Mesenchymal stem cell (in vitro differentiated cells and primary cell): ENCODE measurements at regions not wholly inside any gene's neighbourhood (a gene's known extent, or its start where the extent isn't known, plus 50 kb on each side); places are given as distances from the start of the nearest gene placed in this dataset.

ENCODE experiments used
- DNase-seq: peaks from one replicate; pipeline ENCODE4 v3.0.0-alpha.2; 2013
- H2AFZ ChIP-seq: one replicate; pipeline ENCODE4 v1.6.1; 2013; ENCODE audit warnings: low read depth, mild to moderate bottlenecking, control low read depth, inconsistent platforms, low read length, moderate library complexity
- H2AK5ac ChIP-seq: 2 replicates; pipeline ENCODE4 v1.6.1; 2013; ENCODE audit warnings: low read length, moderate library complexity, mild to moderate bottlenecking, inconsistent platforms; ENCODE audit not compliant: severe bottlenecking
- H2BK120ac ChIP-seq: one replicate; pipeline ENCODE4 v1.6.1; 2013; ENCODE audit warnings: low read depth, mild to moderate bottlenecking, inconsistent platforms, low read length, moderate library complexity
- H2BK12ac ChIP-seq, 2 experiments: one replicate each; pipeline ENCODE4 v1.6.1; 2013; ENCODE audit warnings: inconsistent platforms in 2 of 2, low read length in 2 of 2, mild to moderate bottlenecking in 2 of 2, moderate library complexity in 2 of 2, control low read depth in 1 of 2
- H2BK15ac ChIP-seq: one replicate; pipeline ENCODE4 v1.6.1; 2013; ENCODE audit warnings: mild to moderate bottlenecking, low read depth, inconsistent platforms; ENCODE audit not compliant: poor library complexity, severe bottlenecking
- H2BK5ac ChIP-seq: 2 replicates; pipeline ENCODE4 v1.6.1; 2013; ENCODE audit warnings: low read depth, mild to moderate bottlenecking, low read length, control low read depth, inconsistent platforms; ENCODE audit not compliant: poor library complexity, severe bottlenecking
- H3K14ac ChIP-seq, 2 experiments: one replicate each; pipeline ENCODE4 v1.6.1; 2013; ENCODE audit warnings: inconsistent platforms in 2 of 2, low read length in 2 of 2, control low read depth in 1 of 2, mild to moderate bottlenecking in 1 of 2, moderate library complexity in 1 of 2
- H3K18ac ChIP-seq, 2 experiments: one replicate each; pipeline ENCODE4 v1.6.1; 2013; ENCODE audit warnings: inconsistent platforms in 2 of 2, low read length in 2 of 2, control low read depth in 1 of 2, low read depth in 1 of 2, mild to moderate bottlenecking in 1 of 2
- H3K23ac ChIP-seq, 2 experiments: one replicate each; pipeline ENCODE4 v1.6.1; 2013; ENCODE audit warnings: inconsistent platforms in 2 of 2, low read length in 2 of 2, mild to moderate bottlenecking in 2 of 2, moderate library complexity in 2 of 2, control low read depth in 1 of 2
- H3K27ac ChIP-seq: 2 replicates; pipeline ENCODE4 v1.5.1; 2013; ENCODE audit warnings: mild to moderate bottlenecking, moderate library complexity, low read length, control low read depth, inconsistent platforms; ENCODE audit not compliant: poor library complexity, severe bottlenecking
- H3K27me3 ChIP-seq, 2 experiments: 2 replicates each; pipeline versions ENCODE4 v1.6.1 to v1.7.0; 2013; ENCODE audit warnings: low read length in 2 of 2, mild to moderate bottlenecking in 2 of 2, moderate library complexity in 2 of 2, control low read depth in 1 of 2, inconsistent platforms in 1 of 2; ENCODE audit not compliant: control insufficient read depth in 1 of 2, insufficient read depth in 1 of 2
- H3K36me3 ChIP-seq, 2 experiments: 2 replicates each; pipeline versions ENCODE4 v1.6.1 to v1.7.0; 2013; ENCODE audit warnings: low read length in 2 of 2, control low read depth in 1 of 2, inconsistent platforms in 1 of 2, low read depth in 1 of 2, mild to moderate bottlenecking in 1 of 2; ENCODE audit not compliant: insufficient read depth in 2 of 2, control insufficient read depth in 1 of 2
- H3K4ac ChIP-seq, 2 experiments: one replicate each; pipeline ENCODE4 v1.6.1; 2013; ENCODE audit warnings: inconsistent platforms in 2 of 2, low read length in 2 of 2, mild to moderate bottlenecking in 2 of 2, moderate library complexity in 2 of 2, control low read depth in 1 of 2, low read depth in 1 of 2
- H3K4me1 ChIP-seq: 2 replicates; pipeline ENCODE4 v1.6.1; 2013; ENCODE audit warnings: low read depth, low read length, control low read depth; ENCODE audit not compliant: control insufficient read depth, insufficient read depth
- H3K4me2 ChIP-seq: 2 replicates; pipeline ENCODE4 v1.6.1; 2013; ENCODE audit warnings: low read length, mild to moderate bottlenecking, inconsistent platforms; ENCODE audit not compliant: poor library complexity, severe bottlenecking
- H3K4me3 ChIP-seq, 2 experiments: 2 replicates each; pipeline versions ENCODE4 v1.5.1 to v1.7.0; 2013; ENCODE audit warnings: low read length in 2 of 2, mild to moderate bottlenecking in 2 of 2, control low read depth in 1 of 2, low read depth in 1 of 2; ENCODE audit not compliant: insufficient read depth in 1 of 2
- H3K79me1 ChIP-seq: replicated peaks from 2 replicates; pipeline ENCODE4 v1.6.1; 2013; ENCODE audit warnings: mild to moderate bottlenecking, control low read depth, low read length, inconsistent platforms; ENCODE audit not compliant: poor library complexity, severe bottlenecking
- H3K9ac ChIP-seq: 2 replicates; pipeline ENCODE4 v1.7.0; 2013; ENCODE audit warnings: mild to moderate bottlenecking, low read length, moderate library complexity
- H3K9me3 ChIP-seq: 2 replicates; pipeline ENCODE4 v1.7.0; 2013; ENCODE audit warnings: mild to moderate bottlenecking, low read length; ENCODE audit not compliant: control insufficient read depth
- H4K8ac ChIP-seq: one replicate; pipeline ENCODE4 v1.6.1; 2013; ENCODE audit warnings: inconsistent platforms, mild to moderate bottlenecking, low read length, moderate library complexity
- H4K91ac ChIP-seq: one replicate; pipeline ENCODE4 v1.6.1; 2013; ENCODE audit warnings: mild to moderate bottlenecking, low read length, inconsistent platforms
- WGBS: methylation state at CpG from one replicate; pipeline ENCODE4 v1.1.7; 2013; ENCODE audit warnings: mixed read lengths; 5-methylcytosine and 5-hydroxymethylcytosine counted together

GRCh38 chr10:20633714-20634113, 263.4 kb downstream of the NEBL start:
- H2BK12ac ChIP-seq, result no peak overlapping the region
- H3K4me2 ChIP-seq, result no peak overlapping the region
- H3K36me3 ChIP-seq, result no peaks in the 10 kb centered on the region
- H3K9me3 ChIP-seq, result peaks cover 7% of the 10 kb centered on the region
- DNase-seq, result no peak
- H2BK120ac ChIP-seq, result no peak overlapping the region
- H3K9ac ChIP-seq, result no peak overlapping the region
- H3K18ac ChIP-seq, result no peak overlapping the region
- no peak overlapping the region for H3K14ac ChIP-seq
- H3K23ac ChIP-seq, result no peak overlapping the region
- no peak overlapping the region for H4K8ac ChIP-seq
- H3K4ac ChIP-seq, result no peak overlapping the region
- no peaks in the 10 kb centered on the region for H3K79me1 ChIP-seq
- no peak overlapping the region for H2AK5ac ChIP-seq
- no peaks in the 10 kb centered on the region for H3K27me3 ChIP-seq
- no peak overlapping the region for H3K27ac ChIP-seq
- no peak overlapping the region for H2BK15ac ChIP-seq
- H3K4me3 ChIP-seq, result no peak overlapping the region
- no peak overlapping the region for H2AFZ ChIP-seq
- H4K91ac ChIP-seq, result no peak overlapping the region
- H2BK5ac ChIP-seq, result no peak overlapping the region
- WGBS, result 80% methylated on average over 2 of the region's 4 CpGs
- H3K4me1 ChIP-seq, result no peaks in the 10 kb centered on the region

- no peaks in the 10 kb centered on the region for H3K36me3 ChIP-seq
- no peak overlapping the region for H3K9ac ChIP-seq
- WGBS, result 81% methylated on average over 1 of the region's 2 CpGs
Measured at GRCh38 chr10:20632696-20633095, 264.4 kb downstream of the NEBL start.

GRCh38 chr10:20631229-20631628, 265.9 kb downstream of the NEBL start:
- no peaks in the 10 kb centered on the region for H3K27me3 ChIP-seq
- no peak overlapping the region for H3K23ac ChIP-seq
- H2BK15ac ChIP-seq, result no peak overlapping the region
- no peak overlapping the region for H3K27ac ChIP-seq
- H3K18ac ChIP-seq, result no peak overlapping the region
- H2BK120ac ChIP-seq, result no peak overlapping the region
- H3K79me1 ChIP-seq, result no peaks in the 10 kb centered on the region
- H3K14ac ChIP-seq, result no peak overlapping the region
- no peak for DNase-seq
- no peak overlapping the region for H2BK12ac ChIP-seq
- no peaks in the 10 kb centered on the region for H3K4me1 ChIP-seq
- no peaks in the 10 kb centered on the region for H3K36me3 ChIP-seq
- H2BK5ac ChIP-seq, result no peak overlapping the region
- H3K9ac ChIP-seq, result no peak overlapping the region
- no peak overlapping the region for H3K4me2 ChIP-seq
- H2AFZ ChIP-seq, result no peak overlapping the region
- WGBS, result 89% methylated on average over 1 of the region's 1 CpG
- no peak overlapping the region for H4K91ac ChIP-seq
- H2AK5ac ChIP-seq, result no peak overlapping the region
- no peak overlapping the region for H3K4ac ChIP-seq
- no peak overlapping the region for H4K8ac ChIP-seq
- no peak overlapping the region for H3K4me3 ChIP-seq
- H3K9me3 ChIP-seq, result no peaks in the 10 kb centered on the region

More at GRCh38 chr10:20632696-20633095, 264.4 kb downstream of the NEBL start:
- Histone ChIP-seq H2BK12ac (no peak overlapping the region), H3K27ac (no peak overlapping the region), H3K9me3 (peaks cover 7% of the 10 kb centered on the region), H2BK15ac (no peak overlapping the region), H3K23ac (no peak overlapping the region), H3K27me3 (no peaks in the 10 kb centered on the region), H2BK120ac (no peak overlapping the region), H3K4me2 (no peak overlapping the region), H3K18ac (no peak overlapping the region), H3K4me3 (no peak overlapping the region), H2AK5ac (no peak overlapping the region), H3K14ac (no peak overlapping the region), H3K4ac (no peak overlapping the region), H4K91ac (no peak overlapping the region), H2BK5ac (no peak overlapping the region), H4K8ac (no peak overlapping the region), H3K79me1 (no peaks in the 10 kb centered on the region), H2AFZ (no peak overlapping the region), H3K4me1 (no peaks in the 10 kb centered on the region)
- no peak for DNase-seq

- no peak for DNase-seq
- no peak overlapping the region for H3K4me2 ChIP-seq
- H2AFZ ChIP-seq, result no peak overlapping the region
- no peak overlapping the region for H3K14ac ChIP-seq
- H4K8ac ChIP-seq, result no peak overlapping the region
- no peaks in the 10 kb centered on the region for H3K27me3 ChIP-seq
- no peak overlapping the region for H3K4me3 ChIP-seq
- no peaks in the 10 kb centered on the region for H3K36me3 ChIP-seq
- no peak overlapping the region for H3K9ac ChIP-seq
- no peaks in the 10 kb centered on the region for H3K4me1 ChIP-seq
- no peaks in the 10 kb centered on the region for H3K79me1 ChIP-seq
- no peak overlapping the region for H2AK5ac ChIP-seq
- WGBS, result no CpG with 5 or more reads among the region's 1 CpG
- no peak overlapping the region for H3K4ac ChIP-seq
- H2BK15ac ChIP-seq, result no peak overlapping the region
- H2BK5ac ChIP-seq, result no peak overlapping the region
- no peak overlapping the region for H3K23ac ChIP-seq
- no peak overlapping the region for H2BK120ac ChIP-seq
- no peaks in the 10 kb centered on the region for H3K9me3 ChIP-seq
- no peak overlapping the region for H3K27ac ChIP-seq
- H3K18ac ChIP-seq, result no peak overlapping the region
- H4K91ac ChIP-seq, result no peak overlapping the region
- H2BK12ac ChIP-seq, result no peak overlapping the region
Measured at GRCh38 chr10:20630092-20630643, 266.9 kb downstream of the NEBL start.
